ENCODE measurements at regions not wholly inside any gene's neighbourhood (a gene's known extent, or its start where the extent isn't known, plus 50 kb on each side); places are given as distances from the start of the nearest gene placed in this dataset.

DNA sequence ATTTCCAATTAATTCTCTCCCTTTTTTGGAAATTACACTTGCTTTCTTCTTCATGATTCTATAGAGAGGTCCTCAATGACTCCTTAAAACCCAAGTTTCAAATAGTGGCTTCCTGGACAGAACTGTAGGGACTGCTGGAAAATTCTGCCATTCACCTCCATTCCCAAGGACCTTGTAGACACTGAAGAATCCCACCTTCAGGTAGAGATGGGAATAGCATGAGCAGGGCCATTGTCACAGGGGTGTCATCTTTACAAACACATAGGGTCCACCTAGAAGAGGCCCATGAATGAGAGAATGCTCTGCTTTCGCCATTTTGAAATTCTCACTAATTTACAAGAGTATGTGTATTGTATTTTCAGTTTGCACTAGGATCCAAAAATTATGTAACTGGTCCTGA is 701.7 kb upstream of the CELF2 start:
- Histone ChIP-seq H3K4me1 (ENCODE audit: control insufficient read depth in 2 of 3, insufficient read depth in 2 of 3, low read depth in 1 of 3, low read length in 3 of 3) (no peaks in the 10 kb centered on the region), H3K27me3 (ENCODE audit: control insufficient read depth, insufficient read depth, low read length) (no peaks in the 10 kb centered on the region), H3K27ac (ENCODE audit: low read depth in 2 of 2, low read length in 2 of 2) (no peak overlapping the region), H3K9ac (ENCODE audit: low read length in 3 of 3) (no peak overlapping the region), H3K36me3 (ENCODE audit: control insufficient read depth in 2 of 3, insufficient read depth in 3 of 3, low read length in 3 of 3) (no peaks in the 10 kb centered on the region), H3K4me3 (ENCODE audit: low read length in 3 of 3) (no peak overlapping the region), H3K9me3 (ENCODE audit: control insufficient read depth in 2 of 3, insufficient read depth in 1 of 3, low read length in 3 of 3) (no peaks in the 10 kb centered on the region)
- FAIRE-seq (no peak), DNase-seq (no peak)
- intact Hi-C loops (cut with DNase I), result no loop called here
- TF ChIP-seq, protein P1, sequence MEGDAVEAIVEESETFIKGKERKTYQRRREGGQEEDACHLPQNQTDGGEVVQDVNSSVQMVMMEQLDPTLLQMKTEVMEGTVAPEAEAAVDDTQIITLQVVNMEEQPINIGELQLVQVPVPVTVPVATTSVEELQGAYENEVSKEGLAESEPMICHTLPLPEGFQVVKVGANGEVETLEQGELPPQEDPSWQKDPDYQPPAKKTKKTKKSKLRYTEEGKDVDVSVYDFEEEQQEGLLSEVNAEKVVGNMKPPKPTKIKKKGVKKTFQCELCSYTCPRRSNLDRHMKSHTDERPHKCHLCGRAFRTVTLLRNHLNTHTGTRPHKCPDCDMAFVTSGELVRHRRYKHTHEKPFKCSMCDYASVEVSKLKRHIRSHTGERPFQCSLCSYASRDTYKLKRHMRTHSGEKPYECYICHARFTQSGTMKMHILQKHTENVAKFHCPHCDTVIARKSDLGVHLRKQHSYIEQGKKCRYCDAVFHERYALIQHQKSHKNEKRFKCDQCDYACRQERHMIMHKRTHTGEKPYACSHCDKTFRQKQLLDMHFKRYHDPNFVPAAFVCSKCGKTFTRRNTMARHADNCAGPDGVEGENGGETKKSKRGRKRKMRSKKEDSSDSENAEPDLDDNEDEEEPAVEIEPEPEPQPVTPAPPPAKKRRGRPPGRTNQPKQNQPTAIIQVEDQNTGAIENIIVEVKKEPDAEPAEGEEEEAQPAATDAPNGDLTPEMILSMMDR (IDR thresholded peaks at IDR 0.05; ENCODE audit: borderline replicate concordance, extremely low read depth, insufficient read depth), result no peak

DNA sequence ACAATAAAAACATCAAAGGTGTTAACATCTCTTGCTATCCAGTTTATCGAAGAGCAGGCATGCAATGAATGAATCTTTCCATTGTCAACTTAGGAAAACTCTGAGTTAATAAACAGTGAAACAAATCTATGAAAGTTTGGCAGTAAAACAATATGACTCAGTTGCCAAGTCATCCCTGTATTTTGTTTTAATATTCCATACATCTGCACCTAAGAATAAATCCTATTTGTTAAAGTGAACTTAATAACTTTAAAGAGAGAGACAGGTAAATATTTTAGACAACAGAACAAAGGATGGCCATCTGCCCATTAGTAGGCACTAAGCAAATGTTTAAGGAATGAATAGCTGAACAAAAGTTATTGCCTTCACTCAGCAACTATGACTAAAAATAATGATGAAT is 700.5 kb upstream of the CELF2 start:
- intact Hi-C loops (cut with DNase I), result no loop called here
- DNase-seq (no peak), FAIRE-seq (no peak)
- Histone ChIP-seq H3K36me3 (ENCODE audit: control insufficient read depth in 2 of 3, insufficient read depth in 3 of 3, low read length in 3 of 3) (no peaks in the 10 kb centered on the region), H3K27ac (ENCODE audit: low read depth in 2 of 2, low read length in 2 of 2) (no peak overlapping the region), H3K27me3 (ENCODE audit: control insufficient read depth, insufficient read depth, low read length) (no peaks in the 10 kb centered on the region), H3K4me3 (ENCODE audit: low read length in 3 of 3) (no peak overlapping the region), H3K9me3 (ENCODE audit: control insufficient read depth in 2 of 3, insufficient read depth in 1 of 3, low read length in 3 of 3) (no peaks in the 10 kb centered on the region), H3K9ac (ENCODE audit: low read length in 3 of 3) (no peak overlapping the region), H3K4me1 (ENCODE audit: control insufficient read depth in 2 of 3, insufficient read depth in 2 of 3, low read depth in 1 of 3, low read length in 3 of 3) (no peaks in the 10 kb centered on the region)
- TF ChIP-seq, protein P1 (IDR thresholded peaks at IDR 0.05; ENCODE audit: borderline replicate concordance, extremely low read depth, insufficient read depth), result no peak

DNA sequence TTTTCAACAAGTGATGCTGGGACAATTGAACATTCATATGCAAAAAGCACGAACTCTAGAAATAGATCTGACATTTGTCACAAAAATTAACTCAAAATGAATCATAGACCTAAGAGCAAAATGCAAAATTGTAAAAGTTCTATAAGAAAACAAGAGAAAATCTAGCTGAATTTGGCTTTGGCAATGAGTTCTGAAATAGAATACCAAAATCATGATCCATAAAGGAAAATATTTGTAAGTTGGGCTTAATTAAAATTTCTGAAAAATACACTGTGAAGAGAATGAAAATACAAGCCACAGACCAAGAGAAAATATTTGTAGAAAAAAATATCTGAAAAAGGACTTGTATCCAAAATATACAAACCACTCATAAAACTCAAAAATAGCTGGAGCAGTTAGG is 698.8 kb upstream of the CELF2 start:
- intact Hi-C loops (cut with DNase I), result no loop called here
- Histone ChIP-seq H3K4me3 (ENCODE audit: low read length in 3 of 3) (no peak overlapping the region), H3K36me3 (ENCODE audit: control insufficient read depth in 2 of 3, insufficient read depth in 3 of 3, low read length in 3 of 3) (no peaks in the 10 kb centered on the region), H3K27me3 (ENCODE audit: control insufficient read depth, insufficient read depth, low read length) (no peaks in the 10 kb centered on the region), H3K27ac (ENCODE audit: low read depth in 2 of 2, low read length in 2 of 2) (no peak overlapping the region), H3K9me3 (ENCODE audit: control insufficient read depth in 2 of 3, insufficient read depth in 1 of 3, low read length in 3 of 3) (no peaks in the 10 kb centered on the region), H3K9ac (ENCODE audit: low read length in 3 of 3) (no peak overlapping the region), H3K4me1 (ENCODE audit: control insufficient read depth in 2 of 3, insufficient read depth in 2 of 3, low read depth in 1 of 3, low read length in 3 of 3) (no peaks in the 10 kb centered on the region)
- TF ChIP-seq, protein P1 (IDR thresholded peaks at IDR 0.05; ENCODE audit: borderline replicate concordance, extremely low read depth, insufficient read depth), result no peak
- DNase-seq, result no peak
- FAIRE-seq, result no peak

DNA sequence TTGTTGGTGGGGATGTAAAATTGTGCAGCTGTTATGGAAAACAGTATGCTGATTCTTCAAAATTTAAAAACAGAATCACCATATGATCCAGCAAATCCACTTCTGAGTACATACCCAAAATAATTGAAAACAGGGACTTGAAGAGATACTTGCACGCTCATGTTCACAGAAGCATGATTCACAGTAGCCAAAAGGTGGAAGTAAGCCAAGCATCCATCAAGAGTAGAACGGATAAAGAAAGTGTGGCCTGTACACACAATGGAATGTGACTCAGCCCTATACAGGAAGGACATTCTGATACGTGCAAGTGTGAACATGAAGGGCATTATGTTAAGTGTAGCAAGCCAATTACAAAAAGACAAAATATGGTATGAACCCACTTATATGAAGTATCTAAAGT is 696.7 kb upstream of the CELF2 start:
- Histone ChIP-seq H3K27ac (ENCODE audit: low read depth in 2 of 2, low read length in 2 of 2) (no peak overlapping the region), H3K9me3 (ENCODE audit: control insufficient read depth in 2 of 3, insufficient read depth in 1 of 3, low read length in 3 of 3) (no peaks in the 10 kb centered on the region), H3K36me3 (ENCODE audit: control insufficient read depth in 2 of 3, insufficient read depth in 3 of 3, low read length in 3 of 3) (no peaks in the 10 kb centered on the region), H3K4me3 (ENCODE audit: low read length in 3 of 3) (no peak overlapping the region), H3K4me1 (ENCODE audit: control insufficient read depth in 2 of 3, insufficient read depth in 2 of 3, low read depth in 1 of 3, low read length in 3 of 3) (no peaks in the 10 kb centered on the region), H3K27me3 (ENCODE audit: control insufficient read depth, insufficient read depth, low read length) (no peaks in the 10 kb centered on the region), H3K9ac (ENCODE audit: low read length in 3 of 3) (no peak overlapping the region)
- intact Hi-C loops (cut with DNase I), result no loop called here
- TF ChIP-seq, protein P1 (IDR thresholded peaks at IDR 0.05; ENCODE audit: borderline replicate concordance, extremely low read depth, insufficient read depth), result no peak
- FAIRE-seq, result no peak
- DNase-seq, result no peak

All from kidney (tissue), 13 donors.